Ishikawa (cell line): ENCODE measurements at regions not wholly inside any gene's neighbourhood (a gene's known extent, or its start where the extent isn't known, plus 50 kb on each side); places are given as distances from the start of the nearest gene placed in this dataset.

ENCODE experiments used
- CREB1 ChIP-seq: IDR thresholded peaks from 2 replicates; pipeline ENCODE4 v1.6.1; 2012; ENCODE audit warnings: low read depth
- NFIC ChIP-seq: IDR thresholded peaks from 2 replicates; pipeline ENCODE4 v1.6.1; 2012

- TF ChIP-seq NFIC (no peak), CREB1 (no peak)
Observed at GRCh38 chr4:133068083-133068482, 81.0 kb upstream of the PCDH10 start.
